Heart left ventricle (tissue), 16 donors: ENCODE measurements at regions not wholly inside any gene's neighbourhood (a gene's known extent, or its start where the extent isn't known, plus 50 kb on each side); places are given as distances from the start of the nearest gene placed in this dataset.

Experiments used
- ATAC-seq, 4 donors: fragments of 200-7000 bp; cut with Tn5 transposase; one replicate each; pipeline ENCODE4 v1.9.1; 2020 to 2022; ENCODE audit warnings: moderate library complexity in 4 of 4, mild to moderate bottlenecking in 3 of 4, moderate number of reproducible peaks in 1 of 4
- DNase-seq, 5 donors: peaks; one replicate each; pipeline ENCODE4 v3.0.0-alpha.2; 2020
- H3K27ac ChIP-seq, 12 donors: fragments of 200-600 bp; sonication (generic) in 4 of 12; one replicate each; pipeline versions ENCODE4 v1.5.0 to v1.8.0; 2016 to 2022; ENCODE audit warnings: mild to moderate bottlenecking in 2 of 12
- H3K27me3 ChIP-seq, 9 donors: fragments of 200-600 bp; sonication (generic) in 2 of 9; one replicate each; pipeline versions ENCODE4 v1.5.1 to v1.8.0; 2016 to 2022; ENCODE audit warnings: mild to moderate bottlenecking in 3 of 9
- H3K36me3 ChIP-seq, 9 donors: fragments of 200-600 bp; sonication (generic) in 2 of 9; one replicate each; pipeline versions ENCODE4 v1.5.0 to v1.8.0; 2018 to 2022; ENCODE audit warnings: mild to moderate bottlenecking in 2 of 9
- H3K4me1 ChIP-seq, 12 donors: fragments of 200-600 bp; sonication (generic) in 4 of 12; one replicate each; pipeline versions ENCODE4 v1.5.0 to v1.8.0; 2016 to 2022; ENCODE audit warnings: mild to moderate bottlenecking in 3 of 12
- H3K4me3 ChIP-seq, 12 donors: fragments of 200-600 bp; sonication (generic) in 4 of 12; one replicate each; pipeline versions ENCODE4 v1.5.0 to v1.8.0; 2017 to 2022; ENCODE audit warnings: mild to moderate bottlenecking in 9 of 12, moderate library complexity in 4 of 12
- H3K9me3 ChIP-seq, 12 donors: fragments of 200-600 bp; sonication (generic) in 4 of 12; one replicate each; pipeline versions ENCODE4 v1.5.0 to v1.8.0; 2016 to 2022; ENCODE audit warnings: mild to moderate bottlenecking in 1 of 12
- POLR2A ChIP-seq, 2 donors: fragments of 450-650 bp; IDR thresholded peaks; one replicate each; pipeline ENCODE4 v1.6.1; 2017; ENCODE audit warnings: antibody characterized with exemption in 2 of 2, mild to moderate bottlenecking in 2 of 2, moderate library complexity in 2 of 2
- WGBS, 4 donors: extraction: QIAGEN DNeasy Blood & Tissue Kit in 2 of 4; methylation state at CpG; one replicate each; pipeline versions ENCODE4 v1.1.5 to v1.1.7; 2013 to 2018; 5-methylcytosine and 5-hydroxymethylcytosine counted together
- intact Hi-C, 10 donors: fragments of 100-400 bp; cut with DNase I; formaldehyde crosslinking; loops; one replicate each; pipeline versions ENCODE4 v1.11.1 to v1.14.2; 2022
- TF ChIP-seq, protein P1 (sequence below), 12 donors: fragments of 200-600 bp; sonication (generic) in 4 of 12; IDR thresholded peaks; one replicate each; pipeline versions ENCODE4 v1.5.0 to v1.8.0; 2018 to 2022; ENCODE audit warnings: antibody characterized with exemption in 12 of 12, mild to moderate bottlenecking in 5 of 12
- donor health status: ischemic (EF 13 %, LVEDD 7.1; RV severe dilation, severe dysfunction).
- donor health status: healthy with polysubstance abuse.
- donor health status: DM: no; HTN: yes; CAD: no.
- donor health status: DM: no; HTN: no; CAD: no.
- donor health status: ischemic (EF 25% LVEDD 6.9; RV normal size, moderate dysfunction).
- donor health status: ischemic (EF 25% LVEDD 5.7; RV mildly dilated, moderate dysfunction).
- donor health status: healthy.
- donor health status: DM: yes; HTN: yes; CAD: no.
- donor health status: ischemic (EF 35%, LVEDD 5.7; RV mildly dilated, moderate dysfunction).
- donor health status: nonischemic (EF 11% LVEDD 7.7; RV severe dilation, severe dysfunction).
- donor health status: DM: yes; HTN: yes; CAD: no.
- donor health status: PGD.
- donor health status: ischemic (EF 29% LVEDD 5.4; RV normal size, mild dysfunction).
- donor health status: nonischemic (EF 23%, LVEDD 6.1; RV moderate dilation, normal function).

DNA sequence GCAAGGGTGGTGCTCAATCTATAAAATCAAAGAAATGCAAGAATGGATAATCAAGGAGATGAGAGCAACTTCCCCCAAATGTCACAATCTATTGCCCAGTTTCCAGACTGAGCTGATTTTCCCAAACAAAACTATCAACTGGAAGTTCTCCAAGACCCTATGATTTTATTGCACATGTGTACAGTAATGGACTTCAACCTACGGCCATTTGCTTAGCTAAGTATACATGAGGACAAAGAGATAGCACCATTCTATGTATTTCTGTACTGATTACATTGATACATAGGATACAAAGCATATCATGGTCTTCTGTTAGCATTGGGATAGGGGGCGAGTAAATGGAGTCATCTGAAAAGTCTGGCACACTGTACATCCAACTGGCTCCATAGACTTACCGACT, 407.8 kb downstream of the GABRG1 start:
- no peak for ATAC-seq
- WGBS, 4 donors, result 75 to 89% (median 84%) methylated on average over 3 of the region's 3 CpGs
- H3K4me3 ChIP-seq, result no peak overlapping the region
- intact Hi-C loops, result no loop called here
- H3K27me3 ChIP-seq, result no peaks in the 10 kb centered on the region
- DNase-seq, result no peak
- no peak overlapping the region for H3K27ac ChIP-seq
- no peaks in the 10 kb centered on the region for H3K4me1 ChIP-seq
- H3K9me3 ChIP-seq, result peaks cover 0 to 6% (median 0%) of the 10 kb centered on the region in 12 donors
- TF ChIP-seq, protein P1, sequence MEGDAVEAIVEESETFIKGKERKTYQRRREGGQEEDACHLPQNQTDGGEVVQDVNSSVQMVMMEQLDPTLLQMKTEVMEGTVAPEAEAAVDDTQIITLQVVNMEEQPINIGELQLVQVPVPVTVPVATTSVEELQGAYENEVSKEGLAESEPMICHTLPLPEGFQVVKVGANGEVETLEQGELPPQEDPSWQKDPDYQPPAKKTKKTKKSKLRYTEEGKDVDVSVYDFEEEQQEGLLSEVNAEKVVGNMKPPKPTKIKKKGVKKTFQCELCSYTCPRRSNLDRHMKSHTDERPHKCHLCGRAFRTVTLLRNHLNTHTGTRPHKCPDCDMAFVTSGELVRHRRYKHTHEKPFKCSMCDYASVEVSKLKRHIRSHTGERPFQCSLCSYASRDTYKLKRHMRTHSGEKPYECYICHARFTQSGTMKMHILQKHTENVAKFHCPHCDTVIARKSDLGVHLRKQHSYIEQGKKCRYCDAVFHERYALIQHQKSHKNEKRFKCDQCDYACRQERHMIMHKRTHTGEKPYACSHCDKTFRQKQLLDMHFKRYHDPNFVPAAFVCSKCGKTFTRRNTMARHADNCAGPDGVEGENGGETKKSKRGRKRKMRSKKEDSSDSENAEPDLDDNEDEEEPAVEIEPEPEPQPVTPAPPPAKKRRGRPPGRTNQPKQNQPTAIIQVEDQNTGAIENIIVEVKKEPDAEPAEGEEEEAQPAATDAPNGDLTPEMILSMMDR (IDR thresholded peaks at IDR 0.05), result no peak
- no peak for TF ChIP-seq POLR2A (IDR thresholded peaks at IDR 0.05)
- H3K36me3 ChIP-seq, result no peaks in the 10 kb centered on the region

GRCh38 chr4:45713996-45714395, 409.9 kb downstream of the GABRG1 start:
- DNase-seq (no peak), ATAC-seq (no peak)
- Histone ChIP-seq H3K36me3 (no peaks in the 10 kb centered on the region), H3K27me3 (no peaks in the 10 kb centered on the region), H3K27ac (no peak overlapping the region), H3K9me3 (no peaks in the 10 kb centered on the region), H3K4me1 (no peaks in the 10 kb centered on the region), H3K4me3 (no peak overlapping the region)
- 56 to 72% (median 63%) methylated on average over 1 of the region's 1 CpG for WGBS, 4 donors
- TF ChIP-seq POLR2A (IDR thresholded peaks at IDR 0.05), result no peak
- TF ChIP-seq, protein P1 (IDR thresholded peaks at IDR 0.05), result no peak
- intact Hi-C loops, result no loop called here

GRCh38 chr4:45701621-45702020, 422.2 kb downstream of the GABRG1 start:
- no peaks in the 10 kb centered on the region for H3K36me3 ChIP-seq
- TF ChIP-seq POLR2A (IDR thresholded peaks at IDR 0.05), result no peak
- TF ChIP-seq, protein P1 (IDR thresholded peaks at IDR 0.05), result no peak
- ATAC-seq (no peak), DNase-seq (no peak)
- 63 to 82% (median 73%) methylated on average over 2 of the region's 2 CpGs for WGBS, 4 donors
- no peak overlapping the region for H3K27ac ChIP-seq
- no peaks in the 10 kb centered on the region for H3K27me3 ChIP-seq
- intact Hi-C loops, result no loop called here
- H3K9me3 ChIP-seq, result peaks cover 0 to 6% (median 0%) of the 10 kb centered on the region in 12 donors
- no peak overlapping the region for H3K4me3 ChIP-seq
- H3K4me1 ChIP-seq, result no peaks in the 10 kb centered on the region

DNA sequence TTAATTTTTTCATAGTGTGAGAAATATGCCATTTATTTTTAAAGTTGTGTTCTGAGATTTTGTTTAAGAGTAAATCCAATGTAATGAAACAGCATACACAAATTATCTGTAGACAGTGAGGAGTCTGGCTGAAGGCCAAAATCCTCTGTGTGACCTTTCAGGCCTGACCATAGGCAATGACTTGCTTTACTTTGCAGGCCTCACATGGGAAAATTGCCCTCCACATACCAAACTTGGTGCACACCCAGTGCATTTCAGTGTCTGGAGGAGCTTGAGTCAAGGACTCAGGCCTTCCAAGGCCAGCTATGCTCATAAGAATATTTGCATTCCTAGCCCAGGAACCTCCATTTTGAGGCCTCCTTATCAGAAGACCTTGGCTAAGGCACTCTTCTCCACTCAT, 430.1 kb downstream of the GABRG1 start:
- ATAC-seq, result no peak
- DNase-seq, result peak in 1 of 5 donors; percentile 35
- TF ChIP-seq, protein P1 (IDR thresholded peaks at IDR 0.05), result no peak
- no peak for TF ChIP-seq POLR2A (IDR thresholded peaks at IDR 0.05)

More for the DNA sequence above, 430.1 kb downstream of the GABRG1 start:
- intact Hi-C loops, result no loop called here
- Histone ChIP-seq H3K4me3 (no peak overlapping the region), H3K27me3 (no peaks in the 10 kb centered on the region), H3K36me3 (no peaks in the 10 kb centered on the region), H3K4me1 (peaks cover 0 to 3% (median 0%) of the 10 kb centered on the region in 12 donors), H3K9me3 (no peaks in the 10 kb centered on the region), H3K27ac (no peak overlapping the region)
